HG02852 (cell line): ENCODE measurements at regions not wholly inside any gene's neighbourhood (a gene's known extent, or its start where the extent isn't known, plus 50 kb on each side); places are given as distances from the start of the nearest gene placed in this dataset.
"Not testable (repeated sequence)": the region's sequence is repeated elsewhere in the genome, so short reads cannot be mapped to it uniquely, and the experiment has no call there.

ENCODE experiments used
- ATAC-seq: cut with Tn5 transposase; IDR thresholded peaks from one replicate; pipeline ENCODE4 v1.9.1; 2021; ENCODE audit warnings: mild to moderate bottlenecking, moderate library complexity; ENCODE audit not compliant: unreplicated experiment

DNA sequence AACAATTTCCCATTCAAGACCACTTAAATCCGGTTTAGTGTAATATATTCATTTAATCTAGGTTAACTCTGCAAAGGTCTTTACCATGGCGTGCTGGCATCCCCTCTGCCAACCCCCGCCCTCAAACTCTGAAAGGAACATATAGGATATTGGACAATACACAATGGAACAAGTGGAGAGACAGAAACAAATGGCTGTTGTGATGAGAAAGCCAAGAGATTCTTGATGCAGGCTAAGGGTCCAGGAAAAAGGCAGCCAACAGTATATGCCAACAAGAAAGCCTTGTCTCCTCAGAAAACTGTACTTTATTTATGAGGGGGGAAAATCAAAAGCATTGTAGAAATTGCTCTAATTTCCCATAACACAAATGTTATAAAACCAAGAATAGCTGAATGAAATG is 407.3 kb upstream of the SGCG start:
- no peak for ATAC-seq

DNA sequence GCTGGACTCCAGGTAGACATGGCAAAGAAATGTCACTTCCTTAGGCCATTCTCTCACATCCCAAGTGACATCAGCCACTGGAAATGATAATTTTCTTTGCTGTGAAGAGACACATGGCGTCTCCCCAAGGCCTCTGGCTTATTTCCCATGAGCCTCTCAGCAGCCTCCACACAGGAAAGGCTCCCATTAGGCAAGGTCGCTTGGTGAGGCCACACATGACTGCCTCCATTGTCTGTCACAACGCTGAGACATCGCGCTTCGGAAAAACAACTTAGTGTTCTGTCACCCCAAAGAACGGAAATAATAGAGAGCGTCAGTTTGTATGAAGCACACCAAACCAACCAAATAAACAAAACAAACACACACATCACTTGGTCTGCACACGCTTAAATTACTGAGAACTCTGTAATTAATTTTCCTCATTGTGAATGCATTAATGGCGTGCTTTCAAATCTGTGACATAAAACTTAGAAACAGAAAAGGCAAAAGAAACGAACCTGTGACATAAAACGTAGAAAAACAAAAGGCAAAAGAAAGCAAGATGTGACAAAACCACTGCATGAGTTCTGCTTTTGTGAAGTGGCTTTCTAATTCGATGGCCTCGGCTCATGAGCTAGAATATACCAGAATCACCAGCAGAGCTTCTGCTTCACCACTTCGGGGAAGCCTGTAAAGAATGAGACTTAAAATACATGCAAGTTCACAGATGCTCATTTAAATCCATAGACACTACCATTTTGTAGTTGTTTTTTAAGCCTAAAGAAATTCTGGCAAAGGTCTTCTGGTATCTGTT is 404.2 kb upstream of the SGCG start:
- ATAC-seq: no peak

DNA sequence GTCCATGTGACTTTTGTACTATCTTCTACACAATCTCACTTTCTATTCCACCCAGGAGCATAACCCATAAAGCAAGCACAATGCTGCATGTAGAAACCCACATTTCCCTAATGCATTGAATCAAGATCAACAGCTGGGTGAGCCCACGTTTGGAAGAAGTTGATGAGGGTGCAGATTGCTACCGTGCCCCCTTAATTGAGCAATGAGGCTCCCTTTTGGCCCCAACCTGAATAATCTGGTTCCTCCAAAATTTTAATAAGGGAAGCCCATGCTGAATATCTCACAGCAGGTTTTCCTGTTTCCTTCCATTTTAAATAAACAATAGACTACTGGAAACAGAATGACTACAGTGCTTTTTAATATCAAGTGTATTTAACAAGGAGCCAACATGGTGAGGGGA is 403.6 kb upstream of the SGCG start:
- no peak for ATAC-seq

DNA sequence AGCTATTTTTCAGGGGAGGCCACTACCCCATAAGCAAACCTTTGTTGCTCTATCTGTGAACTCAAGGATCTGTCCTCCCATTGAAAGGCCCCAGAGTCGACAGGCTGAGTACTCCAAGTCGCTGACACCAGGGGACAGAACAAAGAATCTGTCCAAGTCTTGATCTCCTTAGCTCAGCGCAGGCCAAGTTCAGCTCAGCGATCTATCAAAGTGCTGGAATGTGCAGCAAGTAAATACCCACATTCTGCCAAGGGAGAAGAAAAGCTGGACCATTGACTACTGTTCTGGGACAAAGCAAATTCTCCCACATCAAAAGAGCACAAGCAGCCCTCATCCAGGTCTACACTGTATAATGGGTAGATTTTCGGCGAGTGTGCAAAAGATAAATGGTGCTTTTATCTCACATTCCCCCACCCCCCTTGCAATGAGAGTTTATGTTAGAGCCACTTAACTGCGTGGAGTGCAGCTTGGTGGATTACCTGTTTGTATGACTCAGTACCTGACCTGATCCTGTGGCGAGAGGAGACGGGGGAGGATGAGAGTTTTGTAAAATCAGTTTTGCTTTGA is 391.7 kb upstream of the SGCG start:
- no peak for ATAC-seq

DNA sequence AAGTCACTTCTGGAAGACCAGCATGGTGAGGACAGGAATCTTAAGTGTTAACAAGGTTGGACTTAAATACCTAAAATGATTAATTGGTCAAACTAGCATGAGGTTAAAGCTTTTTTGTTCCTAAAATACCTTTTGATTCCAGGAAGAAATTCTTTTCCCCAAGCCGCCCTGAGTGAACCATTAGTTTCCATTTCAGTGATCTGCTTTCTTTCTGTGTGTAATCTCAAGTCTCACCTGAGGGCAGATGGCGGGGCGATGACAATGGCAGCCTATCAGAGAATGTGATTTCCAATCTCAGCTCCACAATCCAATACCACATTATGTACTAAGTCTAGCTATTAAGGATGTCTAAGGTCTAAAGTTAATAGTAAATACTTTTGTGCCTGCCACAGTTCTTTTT is 390.9 kb upstream of the SGCG start:
- ATAC-seq: no peak

DNA sequence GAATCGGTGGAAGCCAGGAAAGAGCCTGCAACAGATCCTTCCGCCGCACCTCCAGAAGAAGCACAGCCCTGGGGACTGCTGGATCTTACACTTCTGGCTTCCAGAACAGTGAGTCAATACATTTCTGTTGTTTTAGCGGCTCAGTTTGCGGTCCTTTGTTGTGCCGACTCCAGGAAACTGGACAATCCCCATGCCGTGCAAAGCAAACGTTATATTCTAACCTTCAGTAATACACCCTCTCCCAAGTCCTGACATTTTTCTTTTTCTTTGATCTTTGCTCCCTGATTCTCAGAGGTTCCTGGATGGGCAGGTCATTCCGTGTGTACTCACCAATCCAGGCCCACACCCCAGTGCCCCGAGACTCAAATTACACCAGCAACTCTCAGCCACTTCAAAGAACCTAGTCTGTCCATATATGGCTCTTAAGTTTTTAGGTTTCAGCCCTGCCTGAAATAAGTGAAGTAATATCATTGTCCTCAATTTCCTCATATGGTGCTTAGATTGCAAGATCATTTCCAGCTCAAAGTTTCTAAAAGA is 387.1 kb upstream of the SGCG start:
- no peak for ATAC-seq

DNA sequence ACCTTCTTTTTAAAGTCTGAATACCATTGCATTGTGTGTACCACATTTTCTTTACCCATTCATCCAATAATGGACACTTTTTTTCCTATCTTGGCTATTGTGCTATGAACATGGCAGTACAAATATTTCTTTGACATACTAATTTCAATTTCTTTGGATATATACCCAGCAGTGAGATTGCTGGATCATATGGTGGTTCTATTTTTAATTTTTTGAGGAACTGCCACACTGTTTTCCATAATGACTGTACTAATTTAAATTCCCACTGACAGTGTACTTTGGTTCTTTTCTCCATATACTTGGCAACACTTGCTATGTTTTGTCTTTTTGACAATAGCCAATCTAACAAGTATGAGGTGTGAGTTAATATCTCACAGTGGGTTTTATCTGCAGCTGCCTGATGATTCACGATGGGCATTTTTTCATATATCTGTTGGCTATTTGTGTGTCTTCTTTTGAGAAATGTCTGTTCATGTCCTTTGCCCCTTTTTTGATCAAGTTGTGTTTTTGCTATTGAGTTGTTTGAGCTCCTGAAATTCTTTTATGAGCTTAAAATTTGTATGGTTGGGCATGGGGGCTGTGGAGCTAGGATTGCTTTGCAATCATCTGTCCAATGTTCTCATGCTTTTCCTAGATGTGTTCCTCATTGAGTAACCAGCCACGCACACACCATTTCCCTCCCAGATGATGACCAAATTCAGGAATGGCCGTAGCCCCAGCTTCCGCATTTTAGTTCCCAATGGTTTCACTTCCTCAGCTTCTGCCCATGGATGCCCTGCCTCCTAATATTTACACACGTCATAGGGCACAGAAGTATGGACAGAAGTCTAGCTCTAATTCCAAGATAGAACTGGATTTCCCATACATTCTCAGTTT is 380.0 kb upstream of the SGCG start:
- no peak for ATAC-seq

DNA sequence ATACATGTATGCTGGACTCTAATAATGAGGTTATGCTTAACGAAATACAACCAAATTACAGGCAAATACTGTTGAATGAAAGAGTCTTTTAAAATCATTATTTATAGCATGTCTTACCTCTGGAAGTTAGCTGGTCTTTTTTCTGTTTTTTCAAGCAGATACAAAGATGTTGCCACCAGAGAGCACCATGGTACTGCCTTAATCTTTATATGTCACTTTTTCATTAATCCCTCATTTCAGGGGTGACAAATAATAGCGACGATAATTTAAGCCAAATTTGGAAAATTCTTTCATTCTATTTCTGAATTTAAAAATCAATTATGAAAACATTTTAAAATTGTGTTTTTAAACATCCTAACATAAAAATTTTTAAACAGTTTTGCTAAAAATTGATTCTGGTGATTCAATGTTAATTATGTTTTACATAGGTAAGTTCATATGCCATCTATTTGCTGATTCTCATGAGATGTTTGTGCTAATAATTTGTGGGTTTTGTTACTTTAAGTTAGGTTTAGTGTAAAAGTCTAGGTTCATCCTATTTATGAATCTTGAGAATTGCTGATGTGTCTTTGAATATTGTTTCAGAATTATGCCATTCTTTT is 379.3 kb upstream of the SGCG start:
- no peak for ATAC-seq

DNA sequence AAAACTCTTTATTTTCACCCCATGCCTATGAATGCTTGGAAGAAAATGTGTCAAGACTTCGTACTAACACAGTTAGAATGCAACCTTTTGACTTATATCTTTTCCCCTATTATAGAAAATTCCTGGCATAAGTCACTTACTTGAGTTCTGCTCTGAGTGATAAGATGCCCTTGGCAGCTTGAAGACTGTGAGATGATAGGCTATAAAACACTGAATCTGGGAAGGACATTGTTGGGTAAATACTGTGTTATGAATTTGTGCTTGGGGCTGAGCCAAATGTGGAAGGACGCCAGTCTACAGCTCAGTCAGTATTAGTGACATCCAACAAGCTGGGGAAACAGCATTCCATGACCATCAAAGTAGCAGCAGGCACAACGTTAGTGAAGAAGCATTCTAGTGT is 368.0 kb upstream of the SGCG start:
- ATAC-seq: no peak

DNA sequence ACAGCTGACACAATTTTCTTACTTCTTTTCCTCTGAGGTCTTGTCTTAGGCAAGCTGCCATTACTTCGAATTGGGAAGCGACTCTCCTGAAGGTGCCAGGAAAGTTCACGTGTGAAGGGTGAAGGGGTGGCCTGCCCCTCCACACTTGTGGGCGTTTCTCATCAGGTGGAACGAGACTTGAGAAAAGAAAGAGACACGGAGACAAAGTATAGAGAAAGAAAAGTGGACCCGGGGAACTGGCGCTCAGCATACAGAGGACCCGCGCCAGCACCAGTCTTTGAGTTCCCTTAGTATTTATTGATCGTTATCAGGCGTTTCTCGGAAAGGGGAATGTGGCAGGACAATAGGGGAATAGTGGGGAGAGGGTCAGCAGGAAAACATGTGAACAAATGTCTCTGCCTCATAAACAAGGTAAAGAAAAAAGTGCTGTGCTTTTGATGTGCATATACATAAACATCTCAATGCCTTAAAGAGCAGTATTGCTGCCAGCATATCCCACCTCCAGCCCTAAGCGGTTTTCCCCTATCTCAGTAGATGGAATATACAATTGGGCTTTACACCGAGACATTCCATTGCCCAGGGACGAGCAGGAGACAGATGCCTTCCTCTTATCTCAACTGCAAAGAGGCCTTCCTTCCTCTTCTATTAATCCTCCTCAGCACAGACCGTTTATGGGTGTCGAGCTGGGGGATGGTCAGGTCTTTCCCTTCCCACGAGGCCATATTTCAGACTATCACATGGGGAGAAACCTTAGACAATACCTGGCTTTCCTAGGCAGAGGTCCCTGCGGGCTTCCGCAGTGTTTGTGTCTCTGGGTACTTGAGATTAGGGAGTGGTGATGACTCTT is 367.0 kb upstream of the SGCG start:
- not testable (repeated sequence) for ATAC-seq

DNA sequence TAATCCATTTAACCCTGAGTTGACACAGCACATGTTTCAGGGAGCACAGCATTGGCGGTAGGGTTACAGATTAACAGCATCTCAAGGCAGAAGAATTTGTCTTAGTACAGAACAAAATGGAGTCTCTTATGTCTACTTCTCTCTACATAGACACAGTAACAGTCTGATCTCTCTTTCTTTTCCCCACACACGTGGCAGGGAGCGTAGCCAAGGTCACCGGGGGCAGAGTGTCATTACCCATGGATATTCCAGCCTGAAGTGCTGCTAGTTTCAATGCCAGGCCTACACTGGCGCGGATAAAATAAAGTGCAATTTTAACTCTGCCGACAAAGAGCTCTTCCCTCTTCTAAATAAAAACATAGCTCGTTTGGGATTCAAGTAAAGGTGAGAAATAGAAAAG is 366.3 kb upstream of the SGCG start:
- ATAC-seq: not testable (repeated sequence)

DNA sequence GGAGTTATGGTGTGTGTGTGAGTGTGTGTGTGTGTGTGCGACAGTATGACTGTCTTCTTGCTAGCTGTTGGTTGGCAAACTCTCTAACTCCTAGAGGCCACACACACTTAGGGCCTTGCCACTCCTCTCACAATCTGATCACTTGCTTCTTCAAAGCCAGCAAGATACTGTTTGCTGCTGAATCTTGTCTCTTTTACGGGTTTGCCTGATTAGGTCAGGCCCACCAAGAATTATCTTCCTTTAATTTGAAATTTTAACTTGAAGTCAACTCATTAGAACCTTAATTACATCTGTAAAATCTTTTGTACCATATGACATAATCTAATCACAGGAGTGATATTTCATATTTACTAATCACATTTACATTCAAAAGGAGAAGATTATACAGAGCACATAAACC is 359.2 kb upstream of the SGCG start:
- no peak for ATAC-seq

DNA sequence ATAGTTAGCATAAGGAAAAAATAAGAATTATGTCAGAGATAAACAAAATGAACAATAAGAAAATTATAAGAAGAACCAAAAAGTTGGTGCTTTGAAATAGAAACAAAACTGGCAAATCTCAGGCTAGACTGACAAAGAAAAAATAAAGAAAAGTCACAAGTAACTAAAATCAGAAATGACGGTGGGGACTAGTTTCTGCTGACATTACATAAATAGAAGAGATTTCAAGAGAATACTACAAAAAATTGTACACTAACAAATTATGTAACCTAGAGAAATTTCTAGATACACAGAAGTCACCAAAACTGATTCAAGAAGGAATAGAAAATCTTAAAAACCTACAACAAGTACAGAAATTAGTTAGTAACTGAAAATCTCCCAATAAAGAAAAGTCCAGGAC is 355.6 kb upstream of the SGCG start:
- ATAC-seq: no peak

DNA sequence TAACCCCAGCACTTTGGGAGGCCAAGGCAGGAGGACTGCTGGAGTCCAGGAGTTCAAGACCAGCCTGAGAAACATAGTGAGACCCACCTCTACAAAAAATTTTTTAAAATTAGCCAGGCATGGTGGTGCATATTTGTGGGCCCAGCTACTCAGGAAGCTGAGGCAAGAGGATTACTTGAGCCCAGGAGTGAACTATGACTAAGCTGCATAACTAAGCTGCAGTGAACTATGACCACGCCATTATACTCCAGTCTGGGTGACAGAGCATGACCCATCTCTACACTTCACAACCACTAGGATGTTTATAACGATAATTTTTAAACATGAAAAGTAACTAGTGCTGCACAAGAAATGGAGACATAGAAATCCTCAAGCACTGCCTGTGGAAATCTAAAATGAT is 352.7 kb upstream of the SGCG start:
- no peak for ATAC-seq

DNA sequence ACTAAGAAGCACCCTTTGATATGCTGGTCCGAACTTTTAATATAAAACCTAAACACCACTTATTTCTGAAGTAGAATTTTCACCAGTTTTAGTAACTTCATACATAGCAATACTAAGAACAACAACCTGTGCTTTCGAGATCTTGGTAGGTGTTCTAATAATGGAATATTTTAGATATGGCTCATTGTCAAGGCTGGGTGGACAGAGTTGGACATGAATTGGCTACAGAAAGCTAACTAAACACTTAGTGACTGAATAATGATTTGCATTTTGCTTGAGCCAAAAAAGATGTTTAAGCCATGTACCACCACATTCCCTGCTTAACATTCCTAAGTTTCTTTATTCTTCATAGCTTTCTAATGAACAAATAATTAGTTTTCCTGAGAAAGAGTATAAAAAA is 344.3 kb upstream of the SGCG start:
- no peak for ATAC-seq

DNA sequence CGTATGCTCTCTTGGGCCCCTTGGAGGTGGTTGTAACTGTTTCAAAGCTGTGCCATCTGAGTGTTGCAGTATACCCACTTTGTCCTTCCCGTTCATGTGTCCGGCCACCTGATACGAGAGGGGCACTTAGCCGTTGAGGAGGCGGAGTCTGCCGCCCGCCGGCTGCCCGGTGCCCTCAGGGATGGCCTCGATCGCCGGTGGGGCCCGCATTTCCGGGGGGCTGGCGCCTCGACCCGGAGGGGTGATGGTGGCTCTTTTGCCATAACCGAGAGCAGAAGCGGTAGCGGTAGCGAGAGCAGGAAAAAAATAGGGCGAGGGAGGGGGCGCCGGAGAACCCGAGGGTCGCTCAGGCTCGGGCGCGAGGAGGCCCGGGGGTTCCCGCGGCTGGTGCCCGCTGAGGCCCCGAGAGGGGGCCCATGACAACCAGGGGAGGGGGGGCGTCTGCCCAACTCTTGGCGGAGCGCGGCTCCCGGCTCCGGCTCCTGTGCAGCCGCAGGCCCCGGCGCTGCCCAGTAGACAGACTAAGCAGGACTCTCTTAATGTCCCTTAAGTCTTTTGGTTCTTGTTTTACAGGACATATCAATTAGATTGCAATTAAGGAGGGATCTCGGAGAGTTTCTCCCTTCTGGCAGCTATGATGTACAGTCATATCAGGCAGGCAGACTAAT is 342.7 kb upstream of the SGCG start:
- ATAC-seq: no peak

DNA sequence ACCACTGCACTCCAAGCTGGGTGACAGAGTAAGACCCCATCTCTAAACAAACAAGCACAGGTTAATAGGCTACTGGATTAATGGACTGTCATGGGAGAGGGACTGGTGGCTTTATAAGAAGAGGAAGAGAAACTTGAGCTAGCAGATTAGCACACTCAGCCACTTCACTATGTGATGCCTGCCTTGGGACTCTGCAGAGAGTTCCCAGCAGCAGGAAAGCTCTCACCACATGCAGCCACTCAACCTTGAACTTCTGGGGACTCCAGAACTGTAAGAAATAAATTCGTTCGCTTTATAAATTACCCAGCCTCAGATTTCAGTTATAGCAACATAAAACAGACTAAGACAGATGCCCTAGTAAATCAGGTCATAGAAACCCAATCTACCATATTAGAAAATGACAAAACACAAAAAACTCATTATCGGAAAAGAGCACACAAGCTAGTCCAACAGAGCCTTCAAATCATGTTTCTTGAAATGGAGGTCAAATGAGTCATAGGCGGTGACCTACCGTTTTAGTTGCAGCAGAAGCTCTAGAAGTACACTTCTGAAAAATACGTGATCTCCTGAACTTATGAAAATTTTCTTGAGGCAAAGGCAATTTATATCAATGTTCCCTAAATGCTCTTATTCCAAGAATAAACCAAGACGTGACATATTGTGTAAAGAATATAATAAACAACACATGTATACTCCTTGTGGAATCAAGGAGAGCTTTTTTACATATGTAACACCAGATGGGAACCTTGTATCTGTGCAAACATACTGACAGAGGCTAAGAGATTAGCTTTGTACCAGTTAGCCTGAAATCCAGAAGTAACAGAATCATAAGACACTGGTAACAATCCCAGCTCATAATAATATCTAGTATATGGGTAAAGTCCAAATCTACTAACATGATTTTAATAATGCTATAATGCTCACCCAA is 340.9 kb upstream of the SGCG start:
- ATAC-seq: no peak

DNA sequence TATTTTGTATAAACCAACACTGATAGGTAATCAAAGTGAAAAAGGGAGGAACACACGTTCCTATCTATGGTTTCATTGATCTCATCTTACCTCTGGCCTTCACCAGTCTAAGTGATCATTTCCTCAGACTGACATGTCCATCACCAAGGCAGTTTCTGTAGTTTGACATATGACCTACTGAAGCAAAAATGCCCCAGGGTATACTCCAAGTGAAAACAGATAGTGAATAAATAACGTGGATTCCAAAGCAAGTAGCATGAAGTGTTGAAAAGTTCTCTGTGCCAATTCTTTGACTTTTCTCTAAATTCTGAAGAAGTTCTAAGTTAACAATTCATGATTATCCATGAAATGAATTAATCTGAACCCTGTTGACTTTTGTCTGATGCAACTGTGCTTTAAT is 334.2 kb upstream of the SGCG start:
- ATAC-seq: no peak

DNA sequence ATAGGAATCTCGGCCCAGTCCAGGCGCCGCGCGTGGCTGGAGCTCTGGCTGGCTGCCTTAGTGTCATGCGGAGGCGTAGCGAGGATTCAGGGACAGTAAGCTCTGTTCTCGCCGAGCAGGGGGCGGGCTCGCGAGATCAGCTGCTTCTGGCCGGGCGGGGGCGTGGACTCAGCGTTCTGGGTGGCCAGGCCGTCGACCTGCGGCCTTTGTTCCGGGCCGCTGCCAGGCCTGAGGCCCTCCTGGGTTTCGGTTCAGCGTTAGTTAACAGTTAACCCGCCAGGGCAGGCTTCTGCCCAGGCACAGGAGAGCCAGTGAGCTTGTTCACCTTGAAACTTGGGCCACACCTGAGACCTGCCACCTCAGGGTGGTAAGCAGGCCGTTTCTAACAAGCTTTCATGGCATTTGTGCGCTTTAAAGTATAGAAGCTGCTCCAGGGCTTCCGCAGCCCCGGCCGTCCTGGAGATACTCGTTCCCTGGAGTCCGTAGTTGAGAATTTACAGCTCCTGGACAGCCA is 332.2 kb upstream of the SGCG start:
- ATAC-seq: no peak
